Thoracic aorta (tissue), 2 donors: ENCODE measurements at regions not wholly inside any gene's neighbourhood (a gene's known extent, or its start where the extent isn't known, plus 50 kb on each side); places are given as distances from the start of the nearest gene placed in this dataset.

Experiments
- ATAC-seq: fragments of 150-250 bp; one replicate; pipeline ENCODE4 v1.8.0; 2017; ENCODE audit warnings: low read depth; ENCODE audit not compliant: insufficient number of reproducible peaks, low FRiP score
- DNase-seq: peaks from one replicate; pipeline ENCODE4 v3.0.0-alpha.2; 2020; ENCODE audit warnings: low spot score
- H3K27ac ChIP-seq, 2 donors: fragments of 200-600 bp; sonication (generic); 1 replicate in 1 of 2; 2 replicates in 1 of 2; pipeline ENCODE4 v1.5.1; 2016; ENCODE audit warnings: mild to moderate bottlenecking in 2 of 2, moderate library complexity in 2 of 2
- H3K27me3 ChIP-seq: fragments of 200-600 bp; sonication (generic); replicated peaks from 2 replicates; pipeline ENCODE4 v1.6.0; 2016; ENCODE audit warnings: mild to moderate bottlenecking; ENCODE audit not compliant: insufficient read depth
- H3K36me3 ChIP-seq: fragments of 200-600 bp; sonication (generic); one replicate; pipeline ENCODE4 v1.5.1; 2016
- H3K4me1 ChIP-seq, 2 donors: fragments of 200-600 bp; sonication (generic); 1 replicate in 1 of 2; 2 replicates in 1 of 2; pipeline versions ENCODE4 v1.5.1 to v1.6.0; 2016; ENCODE audit warnings: low read depth in 2 of 2, mild to moderate bottlenecking in 1 of 2; ENCODE audit not compliant: control insufficient read depth in 1 of 2
- H3K4me3 ChIP-seq: fragments of 200-600 bp; sonication (generic); 2 replicates; pipeline ENCODE4 v1.5.1; 2016; ENCODE audit warnings: mild to moderate bottlenecking
- H3K9me3 ChIP-seq: fragments of 200-600 bp; sonication (generic); 2 replicates; pipeline ENCODE4 v1.5.1; 2016
- CTCF ChIP-seq: fragments of 200-600 bp; sonication (generic); IDR thresholded peaks from one replicate; pipeline ENCODE4 v1.5.1; 2019; ENCODE audit warnings: antibody characterized with exemption

GRCh38 chr5:168238463-168238862 is 53.0 kb upstream of the WWC1 start:
- no peak overlapping the region for H3K27ac ChIP-seq
- no peaks in the 10 kb centered on the region for H3K9me3 ChIP-seq
- H3K27me3 ChIP-seq, result no peaks in the 10 kb centered on the region
- no peak overlapping the region for H3K4me3 ChIP-seq
- ATAC-seq, result no peak
- DNase-seq, result no peak
- no peak for TF ChIP-seq CTCF
- H3K4me1 ChIP-seq, result no peaks in the 10 kb centered on the region
- H3K36me3 ChIP-seq, result no peaks in the 10 kb centered on the region

GRCh38 chr5:168239325-168239724 is 52.1 kb upstream of the WWC1 start:
- DNase-seq (no peak), ATAC-seq (no peak)
- no peaks in the 10 kb centered on the region for H3K4me1 ChIP-seq
- no peaks in the 10 kb centered on the region for H3K36me3 ChIP-seq
- no peak overlapping the region for H3K27ac ChIP-seq
- no peak for TF ChIP-seq CTCF
- no peaks in the 10 kb centered on the region for H3K27me3 ChIP-seq
- H3K9me3 ChIP-seq, result no peaks in the 10 kb centered on the region
- no peak overlapping the region for H3K4me3 ChIP-seq
